KMS-11 (cell line): ENCODE measurements at regions not wholly inside any gene's neighbourhood (a gene's known extent, or its start where the extent isn't known, plus 50 kb on each side); places are given as distances from the start of the nearest gene placed in this dataset.

Source experiments
- H2AFZ ChIP-seq: fragments of 200-600 bp; sonication (generic); 2 replicates; pipeline ENCODE4 v1.6.1; 2016; ENCODE audit warnings: antibody characterized with exemption, mixed run types, low read depth
- H3K27ac ChIP-seq: fragments of 200-600 bp; sonication (generic); 2 replicates; pipeline ENCODE4 v1.6.1; 2016; ENCODE audit warnings: mild to moderate bottlenecking, mixed run types
- H3K27me3 ChIP-seq: fragments of 200-600 bp; sonication (generic); 2 replicates; pipeline ENCODE4 v1.6.1; 2017; ENCODE audit warnings: mild to moderate bottlenecking, low read depth, mixed run types, moderate library complexity; ENCODE audit not compliant: insufficient read depth
- H3K36me3 ChIP-seq: fragments of 200-600 bp; sonication (generic); 2 replicates; pipeline ENCODE4 v1.6.1; 2017; ENCODE audit warnings: mild to moderate bottlenecking, mixed run types; ENCODE audit not compliant: insufficient read depth
- H3K4me1 ChIP-seq: fragments of 200-600 bp; sonication (generic); 2 replicates; pipeline ENCODE4 v1.6.1; 2016; ENCODE audit warnings: mild to moderate bottlenecking, low read depth, mixed run types; ENCODE audit not compliant: poor library complexity, severe bottlenecking
- H3K4me2 ChIP-seq: fragments of 200-600 bp; sonication (generic); 2 replicates; pipeline ENCODE4 v1.7.0; 2016; ENCODE audit warnings: mild to moderate bottlenecking, mixed run types
- H3K4me3 ChIP-seq: fragments of 200-600 bp; sonication (generic); IDR thresholded peaks from 2 replicates; pipeline ENCODE4 v1.6.1; 2017; ENCODE audit warnings: low read depth, low read length, mixed read lengths; ENCODE audit not compliant: insufficient read depth
- H3K79me2 ChIP-seq: fragments of 200-600 bp; sonication (generic); 2 replicates; pipeline ENCODE4 v1.6.1; 2016; ENCODE audit warnings: low read depth, mixed run types; ENCODE audit not compliant: insufficient read depth
- H3K9ac ChIP-seq: fragments of 200-600 bp; sonication (generic); 2 replicates; pipeline ENCODE4 v1.6.1; 2016; ENCODE audit warnings: mild to moderate bottlenecking, mixed run types
- H4K20me1 ChIP-seq: fragments of 200-600 bp; sonication (generic); 2 replicates; pipeline ENCODE4 v1.6.1; 2016; ENCODE audit warnings: mild to moderate bottlenecking, mixed run types; ENCODE audit not compliant: insufficient read depth
- CTCF ChIP-seq: fragments of 200-600 bp; sonication (generic); conservative IDR thresholded peaks from 2 replicates; pipeline ENCODE4 v1.6.1; 2017; ENCODE audit warnings: low read depth, mild to moderate bottlenecking, antibody characterized with exemption, low read length, moderate library complexity, mixed read lengths

GRCh38 chr1:105000793-105001192 lies 1251.1 kb downstream of the AMY1C start:
- Histone ChIP-seq H2AFZ (no peak overlapping the region), H4K20me1 (no peaks in the 10 kb centered on the region), H3K36me3 (no peaks in the 10 kb centered on the region), H3K9ac (no peak overlapping the region), H3K27ac (no peak overlapping the region), H3K4me2 (no peak overlapping the region), H3K27me3 (no peaks in the 10 kb centered on the region), H3K4me3 (no peak overlapping the region), H3K79me2 (no peaks in the 10 kb centered on the region), H3K4me1 (no peaks in the 10 kb centered on the region)
- no peak for TF ChIP-seq CTCF

GRCh38 chr1:105004515-105004914 lies 1254.8 kb downstream of the AMY1C start:
- H2AFZ ChIP-seq, result no peak overlapping the region
- no peaks in the 10 kb centered on the region for H3K79me2 ChIP-seq
- no peak for TF ChIP-seq CTCF
- no peak overlapping the region for H3K4me2 ChIP-seq
- no peaks in the 10 kb centered on the region for H3K4me1 ChIP-seq
- no peaks in the 10 kb centered on the region for H3K36me3 ChIP-seq
- no peak overlapping the region for H3K4me3 ChIP-seq
- no peaks in the 10 kb centered on the region for H4K20me1 ChIP-seq
- no peak overlapping the region for H3K27ac ChIP-seq
- no peaks in the 10 kb centered on the region for H3K27me3 ChIP-seq
- no peak overlapping the region for H3K9ac ChIP-seq

GRCh38 chr1:105005594-105006195 lies 1256.0 kb downstream of the AMY1C start:
- Histone ChIP-seq H3K9ac (no peak overlapping the region), H3K27me3 (no peaks in the 10 kb centered on the region)

GRCh38 chr1:105017587-105017986 lies 1267.9 kb downstream of the AMY1C start:
- H4K20me1 ChIP-seq, result no peaks in the 10 kb centered on the region
- no peak for TF ChIP-seq CTCF
- H3K27me3 ChIP-seq, result no peaks in the 10 kb centered on the region
- no peak overlapping the region for H3K9ac ChIP-seq
- H3K4me3 ChIP-seq, result no peak overlapping the region
- no peaks in the 10 kb centered on the region for H3K79me2 ChIP-seq
- no peaks in the 10 kb centered on the region for H3K36me3 ChIP-seq
- H3K4me2 ChIP-seq, result no peak overlapping the region
- H3K27ac ChIP-seq, result no peak overlapping the region
- H3K4me1 ChIP-seq, result no peaks in the 10 kb centered on the region
- H2AFZ ChIP-seq, result no peak overlapping the region

More at GRCh38 chr1:105005594-105006195, 1256.0 kb downstream of the AMY1C start:
- Histone ChIP-seq H3K36me3 (no peaks in the 10 kb centered on the region), H3K4me3 (no peak overlapping the region), H3K4me2 (no peak overlapping the region), H3K27ac (no peak overlapping the region), H2AFZ (no peak overlapping the region), H3K79me2 (no peaks in the 10 kb centered on the region), H4K20me1 (no peaks in the 10 kb centered on the region), H3K4me1 (no peaks in the 10 kb centered on the region)
- TF ChIP-seq CTCF, result no peak
